ENCODE measurements at regions not wholly inside any gene's neighbourhood (a gene's known extent, or its start where the extent isn't known, plus 50 kb on each side); places are given as distances from the start of the nearest gene placed in this dataset.

- no peak for TF ChIP-seq ETS1 (CRISPR knock-in tag; IDR thresholded peaks at IDR 0.05)
- no peak for TF ChIP-seq FUBP1 (CRISPR knock-in tag; IDR thresholded peaks at IDR 0.05; ENCODE audit: borderline replicate concordance)
- no peak for TF ChIP-seq CCAR2 (optimal IDR thresholded peaks at IDR 0.05; ENCODE audit: low read depth, low read length)
Measured at GRCh38 chr11:13119941-13120520, 110.9 kb downstream of the RASSF10 start (continued).

- no peaks in the 10 kb centered on the region for H3K36me3 ChIP-seq (replicated peaks in 1 of 2; ENCODE audit: control insufficient read depth in 1 of 2, insufficient read depth in 2 of 2, low read length in 2 of 2)
- FAIRE-seq (no peak), DNase-seq (ENCODE audit: low spot score) (no peak), ATAC-seq (no peak)
- H3K4me3 ChIP-seq (replicated peaks in 1 of 3; ENCODE audit: insufficient read depth in 1 of 3, low read depth in 2 of 3, low read length in 3 of 3) = no peak overlapping the region
- H3K9ac ChIP-seq (ENCODE audit: insufficient read depth, low read depth, low read length) = no peak overlapping the region
- in situ Hi-C loops (cut with HindIII; ENCODE audit: extremely low pct_ligation_motif_present, low pct_unique_long_range_greater_than_20kb) = no loop called here
- ChIA-PET CTCF (ENCODE audit: low intra/inter-chr PET ratio, low total read pairs) (no interaction called here), POLR2A (interaction anchor here (2.1 kb wide), 1 partner anchor 20 kb away, joined by 7 read pairs; no protein-coding TSS in a partner anchor)
- BruUV-seq (replicated peaks) = no TSS peak
- H3K9me3 ChIP-seq (ENCODE audit: low read length) = peaks cover 7% of the 10 kb centered on the region; the same call in 1 of the 2 replicates
- H3K27me3 ChIP-seq (ENCODE audit: control insufficient read depth in 1 of 2, insufficient read depth in 2 of 2, low read length in 2 of 2) = no peaks in the 10 kb centered on the region
- H4K20me1 ChIP-seq (ENCODE audit: insufficient read depth, low read length) = no peaks in the 10 kb centered on the region
- intact Hi-C loops (cut with micrococcal nuclease; ENCODE audit: unreplicated experiment) = no loop called here
- peaks cover 18% of the 10 kb centered on the region for H3K4me1 ChIP-seq (ENCODE audit: insufficient read depth, low read length)
- WGBS (ENCODE audit: low lambda C conversion rate) = 65% methylated on average over 3 of the region's 3 CpGs
- TF ChIP-seq FOXJ3 (CRISPR knock-in tag; IDR thresholded peaks at IDR 0.05; ENCODE audit: borderline replicate concordance) = no peak
- no peak overlapping the region for H3K4me2 ChIP-seq (ENCODE audit: low read depth, low read length)
- H3K79me2 ChIP-seq (ENCODE audit: insufficient read depth, low read length) = no peaks in the 10 kb centered on the region
- no peak overlapping the region for H3K27ac ChIP-seq (ENCODE audit: extremely low read length, insufficient read depth, low read length)
- H2AFZ ChIP-seq (ENCODE audit: low read length) = no peak overlapping the region
Measured at GRCh38 chr11:13120691-13121090, 111.6 kb downstream of the RASSF10 start.

All from HepG2 (cell line).